SHP77 (cell line): ENCODE measurements at regions not wholly inside any gene's neighbourhood (a gene's known extent, or its start where the extent isn't known, plus 50 kb on each side); places are given as distances from the start of the nearest gene placed in this dataset.

ENCODE experiments used
- DNase-seq, 2 experiments: peaks; one replicate each; lab custom pipeline; 2025; lab: John Stamatoyannopoulos, UW

GRCh38 chr1:88371436-88372023, 312.5 kb upstream of the PKN2 start:
- no peak for DNase-seq

GRCh38 chr1:88375977-88376376, 308.1 kb upstream of the PKN2 start:
- no peak for DNase-seq

GRCh38 chr1:88376421-88376820, 307.7 kb upstream of the PKN2 start:
- no peak for DNase-seq

GRCh38 chr1:88378560-88378959, 305.5 kb upstream of the PKN2 start:
- no peak for DNase-seq

GRCh38 chr1:88394958-88395357, 289.1 kb upstream of the PKN2 start:
- no peak for DNase-seq

GRCh38 chr1:88398338-88398737, 285.7 kb upstream of the PKN2 start:
- no peak for DNase-seq

GRCh38 chr1:88399690-88400089, 284.4 kb upstream of the PKN2 start:
- DNase-seq, result no peak

- no peak for DNase-seq
These were observed 282.8 kb upstream of the PKN2 start for GRCh38 chr1:88401313-88401712.

- no peak for DNase-seq
These were observed 279.5 kb upstream of the PKN2 start for GRCh38 chr1:88404582-88404981.

GRCh38 chr1:88407248-88407647, 276.8 kb upstream of the PKN2 start:
- no peak for DNase-seq

GRCh38 chr1:88421997-88422396, 262.1 kb upstream of the PKN2 start:
- no peak for DNase-seq

GRCh38 chr1:88433556-88433955, 250.5 kb upstream of the PKN2 start:
- DNase-seq, result no peak

GRCh38 chr1:88434836-88435235, 249.2 kb upstream of the PKN2 start:
- no peak for DNase-seq

GRCh38 chr1:88441022-88441421, 243.1 kb upstream of the PKN2 start:
- no peak for DNase-seq

GRCh38 chr1:88451856-88452255, 232.2 kb upstream of the PKN2 start:
- DNase-seq, result no peak

- DNase-seq, result no peak
These were observed 230.8 kb upstream of the PKN2 start for GRCh38 chr1:88453295-88453694.

- DNase-seq, result no peak
These were observed 229.3 kb upstream of the PKN2 start for GRCh38 chr1:88454781-88455180.

GRCh38 chr1:88455621-88456256, 228.3 kb upstream of the PKN2 start:
- no peak for DNase-seq

GRCh38 chr1:88457197-88457596, 226.9 kb upstream of the PKN2 start:
- no peak for DNase-seq

GRCh38 chr1:88461007-88461406, 223.1 kb upstream of the PKN2 start:
- no peak for DNase-seq

- DNase-seq, result no peak
These were observed 222.0 kb upstream of the PKN2 start for GRCh38 chr1:88462096-88462487.

- DNase-seq, result no peak
These were observed 221.4 kb upstream of the PKN2 start for GRCh38 chr1:88462488-88463261.

GRCh38 chr1:88463401-88463985, 220.6 kb upstream of the PKN2 start:
- DNase-seq, result no peak
